HT1080 (cell line): ENCODE measurements at regions not wholly inside any gene's neighbourhood (a gene's known extent, or its start where the extent isn't known, plus 50 kb on each side); places are given as distances from the start of the nearest gene placed in this dataset.

Experiments used
- DNase-seq: peaks from one replicate; pipeline ENCODE4 v3.0.0-alpha.2; 2015; ENCODE audit warnings: low read depth

- DNase-seq = no peak
Measured at GRCh38 chr5:21694567-21694966, 1158.6 kb downstream of the CDH12 start.

- DNase-seq = no peak
Measured at GRCh38 chr5:21693591-21693990, 1159.6 kb downstream of the CDH12 start.

- DNase-seq = no peak
Measured at GRCh38 chr5:21689587-21689986, 1163.6 kb downstream of the CDH12 start.

- peak; percentile 17 for DNase-seq
Measured at GRCh38 chr5:21688655-21689054, 1164.5 kb downstream of the CDH12 start.

GRCh38 chr5:21687621-21688020 is 1165.5 kb downstream of the CDH12 start:
- DNase-seq = no peak

GRCh38 chr5:21686706-21687105 is 1166.4 kb downstream of the CDH12 start:
- DNase-seq = no peak

GRCh38 chr5:21685522-21685921 is 1167.6 kb downstream of the CDH12 start:
- peak; percentile 57 for DNase-seq

- DNase-seq = no peak
Measured at GRCh38 chr5:21684992-21685391, 1168.2 kb downstream of the CDH12 start.

GRCh38 chr5:21681911-21682310 is 1171.2 kb downstream of the CDH12 start:
- DNase-seq = no peak

- DNase-seq = no peak
Measured at GRCh38 chr5:21680641-21681040, 1172.5 kb downstream of the CDH12 start.

GRCh38 chr5:21680196-21680595 is 1172.9 kb downstream of the CDH12 start:
- peak; percentile 81 for DNase-seq

GRCh38 chr5:21678526-21678925 is 1174.6 kb downstream of the CDH12 start:
- DNase-seq = no peak

- no peak for DNase-seq
Measured at GRCh38 chr5:21672911-21673310, 1180.2 kb downstream of the CDH12 start.

- no peak for DNase-seq
Measured at GRCh38 chr5:21672360-21672759, 1180.8 kb downstream of the CDH12 start.

- DNase-seq = peak; percentile 18
Measured at GRCh38 chr5:21665524-21665923, 1187.6 kb downstream of the CDH12 start.

GRCh38 chr5:21663082-21663481 is 1190.1 kb downstream of the CDH12 start:
- DNase-seq = peak; percentile 13

- no peak for DNase-seq
Measured at GRCh38 chr5:21661184-21661583, 1192.0 kb downstream of the CDH12 start.

GRCh38 chr5:21654556-21654955 is 1198.6 kb downstream of the CDH12 start:
- DNase-seq = no peak

GRCh38 chr5:21649969-21650368 is 1203.2 kb downstream of the CDH12 start:
- DNase-seq = peak; percentile 57

- peak; percentile 56 for DNase-seq
Measured at GRCh38 chr5:21646469-21646868, 1206.7 kb downstream of the CDH12 start.

- DNase-seq = no peak
Measured at GRCh38 chr5:21644032-21644431, 1209.1 kb downstream of the CDH12 start.

GRCh38 chr5:21642312-21642711 is 1210.8 kb downstream of the CDH12 start:
- no peak for DNase-seq

GRCh38 chr5:21623831-21624230 is 1229.3 kb downstream of the CDH12 start:
- no peak for DNase-seq

- DNase-seq = no peak
Measured at GRCh38 chr5:21615195-21615765, 1237.9 kb downstream of the CDH12 start.
